ENCODE measurements at regions not wholly inside any gene's neighbourhood (a gene's known extent, or its start where the extent isn't known, plus 50 kb on each side); places are given as distances from the start of the nearest gene placed in this dataset.
"Not testable (repeated sequence)": the region's sequence is repeated elsewhere in the genome, so short reads cannot be mapped to it uniquely, and the experiment has no call there.

GRCh38 chr16:22627043-22627442 lies 116.4 kb downstream of the NPIPB5 start:
- no peak for DNase-seq

GRCh38 chr16:22628994-22629393 lies 118.3 kb downstream of the NPIPB5 start:
- DNase-seq: no peak

GRCh38 chr16:22630242-22630641 lies 119.6 kb downstream of the NPIPB5 start:
- no peak for DNase-seq

- DNase-seq: no peak
These were observed 120.6 kb downstream of the NPIPB5 start for GRCh38 chr16:22631264-22631663.

- no peak for DNase-seq
These were observed 121.9 kb downstream of the NPIPB5 start for GRCh38 chr16:22632606-22633005.

- DNase-seq: no peak
These were observed 122.6 kb downstream of the NPIPB5 start for GRCh38 chr16:22633280-22633679.

GRCh38 chr16:22633799-22634198 lies 123.1 kb downstream of the NPIPB5 start:
- DNase-seq: no peak

GRCh38 chr16:22634954-22635353 lies 124.3 kb downstream of the NPIPB5 start:
- no peak for DNase-seq

- DNase-seq: no peak
These were observed 124.7 kb downstream of the NPIPB5 start for GRCh38 chr16:22635357-22635761.

- no peak for DNase-seq
These were observed 125.1 kb downstream of the NPIPB5 start for GRCh38 chr16:22635801-22636200.

GRCh38 chr16:22638393-22639206 lies 127.9 kb downstream of the NPIPB5 start:
- no peak for DNase-seq

GRCh38 chr16:22641131-22641628 lies 130.5 kb downstream of the NPIPB5 start:
- DNase-seq: no peak

- DNase-seq: no peak
These were observed 131.9 kb downstream of the NPIPB5 start for GRCh38 chr16:22642416-22643088.

GRCh38 chr16:22643203-22643602 lies 132.5 kb downstream of the NPIPB5 start:
- not testable (repeated sequence) for DNase-seq

- no peak for DNase-seq
These were observed 133.2 kb downstream of the NPIPB5 start for GRCh38 chr16:22643886-22644285.

- DNase-seq: no peak
These were observed 135.2 kb downstream of the NPIPB5 start for GRCh38 chr16:22645868-22646267.

- no peak for DNase-seq
These were observed 136.4 kb downstream of the NPIPB5 start for GRCh38 chr16:22646948-22647556.

- DNase-seq: no peak
These were observed 137.4 kb downstream of the NPIPB5 start for GRCh38 chr16:22648141-22648540.

- DNase-seq: no peak
These were observed 138.2 kb downstream of the NPIPB5 start for GRCh38 chr16:22648941-22649340.

GRCh38 chr16:22651111-22651817 lies 140.6 kb downstream of the NPIPB5 start:
- DNase-seq: not testable (repeated sequence)

- DNase-seq: no peak
These were observed 141.8 kb downstream of the NPIPB5 start for GRCh38 chr16:22652463-22652845.

GRCh38 chr16:22653876-22654275 lies 143.2 kb downstream of the NPIPB5 start:
- DNase-seq: no peak

GRCh38 chr16:22656573-22656972 lies 145.9 kb downstream of the NPIPB5 start:
- DNase-seq: not testable (repeated sequence)
